Glutamatergic neuron (in vitro differentiated cells): ENCODE measurements at regions not wholly inside any gene's neighbourhood (a gene's known extent, or its start where the extent isn't known, plus 50 kb on each side); places are given as distances from the start of the nearest gene placed in this dataset.
"Not testable (repeated sequence)": the region's sequence is repeated elsewhere in the genome, so short reads cannot be mapped to it uniquely, and the experiment has no call there.

Source experiments
- DNase-seq: peaks from one replicate; pipeline ENCODE4 v3.0.0; 2022
- H3K27ac Mint-ChIP-seq: one replicate; pipeline ENCODE4 v1.8.0; 2020; ENCODE audit warnings: mild to moderate bottlenecking, mixed read lengths, inconsistent platforms; ENCODE audit not compliant: unreplicated experiment
- H3K27me3 Mint-ChIP-seq: one replicate; pipeline ENCODE4 v1.8.0; 2020; ENCODE audit warnings: mild to moderate bottlenecking, moderate library complexity, mixed read lengths, inconsistent platforms; ENCODE audit not compliant: unreplicated experiment
- H3K36me3 Mint-ChIP-seq: one replicate; pipeline ENCODE4 v1.8.0; 2020; ENCODE audit warnings: mild to moderate bottlenecking, mixed read lengths, inconsistent platforms; ENCODE audit not compliant: unreplicated experiment
- H3K4me1 Mint-ChIP-seq: one replicate; pipeline ENCODE4 v1.8.0; 2020; ENCODE audit warnings: mild to moderate bottlenecking, low read depth, mixed read lengths, inconsistent platforms; ENCODE audit not compliant: unreplicated experiment
- H3K4me3 Mint-ChIP-seq: one replicate; pipeline ENCODE4 v1.8.0; 2020; ENCODE audit warnings: mild to moderate bottlenecking, mixed read lengths, inconsistent platforms; ENCODE audit not compliant: unreplicated experiment
- H3K9me3 Mint-ChIP-seq: one replicate; pipeline ENCODE4 v1.8.0; 2020; ENCODE audit warnings: mild to moderate bottlenecking, moderate library complexity, mixed read lengths, inconsistent platforms; ENCODE audit not compliant: unreplicated experiment
- CTCF ChIP-seq: fragments of 200-600 bp; sonication (generic); IDR thresholded peaks from one replicate; pipeline ENCODE4 v1.5.0; 2021; ENCODE audit not compliant: partially characterized antibody, unreplicated experiment

GRCh38 chr15:59794229-59794886 is 105.2 kb upstream of the BNIP2 start:
- Mint-ChIP-seq H3K27ac (no peak overlapping the region), H3K36me3 (no peaks in the 10 kb centered on the region), H3K4me1 (no peaks in the 10 kb centered on the region), H3K4me3 (no peak overlapping the region), H3K9me3 (no peaks in the 10 kb centered on the region), H3K27me3 (peaks cover 6% of the 10 kb centered on the region)
- no peak for TF ChIP-seq CTCF
- no peak for DNase-seq

GRCh38 chr15:59792359-59792758 is 103.2 kb upstream of the BNIP2 start:
- Mint-ChIP-seq H3K4me1 (no peaks in the 10 kb centered on the region), H3K27ac (no peak overlapping the region), H3K36me3 (no peaks in the 10 kb centered on the region), H3K9me3 (no peaks in the 10 kb centered on the region), H3K27me3 (peaks cover 6% of the 10 kb centered on the region), H3K4me3 (no peak overlapping the region)
- DNase-seq = no peak
- TF ChIP-seq CTCF = no peak

GRCh38 chr15:59791755-59792154 is 102.6 kb upstream of the BNIP2 start:
- no peak overlapping the region for H3K4me3 Mint-ChIP-seq
- no peak for DNase-seq
- H3K27me3 Mint-ChIP-seq = peaks cover 6% of the 10 kb centered on the region
- no peak overlapping the region for H3K27ac Mint-ChIP-seq
- H3K36me3 Mint-ChIP-seq = no peaks in the 10 kb centered on the region
- H3K4me1 Mint-ChIP-seq = no peaks in the 10 kb centered on the region
- TF ChIP-seq CTCF = no peak
- H3K9me3 Mint-ChIP-seq = no peaks in the 10 kb centered on the region

GRCh38 chr15:59791079-59791478 is 102.0 kb upstream of the BNIP2 start:
- Mint-ChIP-seq H3K27me3 (peaks cover 6% of the 10 kb centered on the region), H3K4me3 (no peak overlapping the region), H3K36me3 (no peaks in the 10 kb centered on the region), H3K4me1 (no peaks in the 10 kb centered on the region), H3K9me3 (no peaks in the 10 kb centered on the region), H3K27ac (no peak overlapping the region)
- DNase-seq = no peak
- TF ChIP-seq CTCF = no peak

- H3K4me1 Mint-ChIP-seq, H3K27ac Mint-ChIP-seq, H3K4me3 Mint-ChIP-seq, DNase-seq, H3K27me3 Mint-ChIP-seq, H3K9me3 Mint-ChIP-seq, H3K36me3 Mint-ChIP-seq: not testable (repeated sequence)
Measured at GRCh38 chr15:59786466-59786865, 97.3 kb upstream of the BNIP2 start.

- not testable (repeated sequence) for H3K4me1 Mint-ChIP-seq, DNase-seq, H3K27me3 Mint-ChIP-seq
Measured at GRCh38 chr15:59785981-59786380, 96.9 kb upstream of the BNIP2 start.

GRCh38 chr15:59783774-59784520 is 94.8 kb upstream of the BNIP2 start:
- H3K27me3 Mint-ChIP-seq, H3K27ac Mint-ChIP-seq, H3K4me1 Mint-ChIP-seq, H3K9me3 Mint-ChIP-seq, H3K36me3 Mint-ChIP-seq, DNase-seq, H3K4me3 Mint-ChIP-seq: not testable (repeated sequence)

More at GRCh38 chr15:59785981-59786380, 96.9 kb upstream of the BNIP2 start:
- not testable (repeated sequence) for H3K4me3 Mint-ChIP-seq, H3K9me3 Mint-ChIP-seq, H3K36me3 Mint-ChIP-seq, H3K27ac Mint-ChIP-seq
